Calu3 (cell line): ENCODE measurements at regions not wholly inside any gene's neighbourhood (a gene's known extent, or its start where the extent isn't known, plus 50 kb on each side); places are given as distances from the start of the nearest gene placed in this dataset.

ENCODE experiments used
- BruUV-seq: library from RNA; stranded (reverse); fragments of 400-500 nt; replicated peaks from 2 replicates; lab custom pipeline; 2021; lab: Mats Ljungman, UMichigan
- CTCF ChIA-PET: fragments of 300-600 bp; sonication (Branson Sonifier 250); formaldehyde crosslinking; loops from one replicate; lab custom pipeline; 2022; ENCODE audit warnings: antibody characterized with exemption; lab: Charles Lee
- DNase-seq: peaks from one replicate; pipeline ENCODE4 v3.0.0; 2022
- H3K27ac Mint-ChIP-seq: one replicate; pipeline ENCODE4 v1.8.0; 2022; ENCODE audit warnings: mixed read lengths; ENCODE audit not compliant: unreplicated experiment
- H3K27me3 Mint-ChIP-seq: one replicate; pipeline ENCODE4 v1.8.0; 2022; ENCODE audit warnings: mixed read lengths; ENCODE audit not compliant: unreplicated experiment
- H3K36me3 Mint-ChIP-seq: one replicate; pipeline ENCODE4 v1.8.0; 2022; ENCODE audit warnings: mild to moderate bottlenecking, moderate library complexity, mixed read lengths; ENCODE audit not compliant: insufficient read depth, unreplicated experiment
- H3K4me1 Mint-ChIP-seq: one replicate; pipeline ENCODE4 v1.8.0; 2022; ENCODE audit warnings: mild to moderate bottlenecking, low read depth, mixed read lengths; ENCODE audit not compliant: unreplicated experiment
- H3K4me3 Mint-ChIP-seq: one replicate; pipeline ENCODE4 v1.8.0; 2022; ENCODE audit warnings: mild to moderate bottlenecking, low read depth, moderate library complexity, mixed read lengths; ENCODE audit not compliant: unreplicated experiment
- H3K9me3 Mint-ChIP-seq: one replicate; pipeline ENCODE4 v1.8.0; 2022; ENCODE audit warnings: low read depth, mixed read lengths; ENCODE audit not compliant: unreplicated experiment
- intact Hi-C: fragments of 100-400 bp; cut with micrococcal nuclease; formaldehyde crosslinking; loops from one replicate; pipeline ENCODE4 v1.10.0; 2022; ENCODE audit not compliant: unreplicated experiment
- TF ChIP-seq, protein P1 (sequence below): fragments of 200-600 bp; IDR thresholded peaks from one replicate; pipeline ENCODE4 v1.8.0; 2022; ENCODE audit warnings: antibody characterized with exemption; ENCODE audit not compliant: unreplicated experiment

DNA sequence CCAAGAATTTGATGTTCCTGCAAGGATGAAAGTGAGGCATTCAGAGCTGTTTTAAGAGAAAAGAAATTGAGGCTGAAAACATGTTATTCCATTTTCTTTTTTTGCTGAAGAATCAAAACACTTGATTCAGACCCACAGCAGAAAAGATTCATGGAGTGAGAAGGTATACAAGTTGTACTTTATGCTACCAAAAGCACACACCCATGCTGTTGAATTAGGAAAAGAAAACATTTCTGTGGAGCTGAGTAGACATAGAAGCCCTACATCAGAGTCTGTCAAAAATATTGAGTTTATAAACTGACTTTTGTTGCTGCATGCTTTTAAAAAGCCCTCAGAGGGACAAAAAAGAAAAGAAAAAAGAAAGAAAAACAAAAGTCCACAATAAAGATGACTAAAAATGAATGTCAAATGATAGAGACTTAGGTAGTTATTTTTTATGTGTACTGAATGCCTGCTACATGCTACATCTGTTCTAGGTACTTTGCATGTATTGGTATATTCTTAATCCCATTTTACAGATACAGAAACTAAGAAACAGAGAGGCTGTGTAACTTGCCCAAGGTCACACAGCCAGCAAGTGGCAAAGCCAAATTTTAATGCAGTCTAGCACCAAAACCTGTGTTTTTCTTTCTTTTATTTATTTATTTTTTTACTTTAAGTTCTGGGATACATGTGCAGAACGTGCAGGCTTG lies 71.7 kb upstream of the PALS2 start:
- TF ChIP-seq, protein P1, sequence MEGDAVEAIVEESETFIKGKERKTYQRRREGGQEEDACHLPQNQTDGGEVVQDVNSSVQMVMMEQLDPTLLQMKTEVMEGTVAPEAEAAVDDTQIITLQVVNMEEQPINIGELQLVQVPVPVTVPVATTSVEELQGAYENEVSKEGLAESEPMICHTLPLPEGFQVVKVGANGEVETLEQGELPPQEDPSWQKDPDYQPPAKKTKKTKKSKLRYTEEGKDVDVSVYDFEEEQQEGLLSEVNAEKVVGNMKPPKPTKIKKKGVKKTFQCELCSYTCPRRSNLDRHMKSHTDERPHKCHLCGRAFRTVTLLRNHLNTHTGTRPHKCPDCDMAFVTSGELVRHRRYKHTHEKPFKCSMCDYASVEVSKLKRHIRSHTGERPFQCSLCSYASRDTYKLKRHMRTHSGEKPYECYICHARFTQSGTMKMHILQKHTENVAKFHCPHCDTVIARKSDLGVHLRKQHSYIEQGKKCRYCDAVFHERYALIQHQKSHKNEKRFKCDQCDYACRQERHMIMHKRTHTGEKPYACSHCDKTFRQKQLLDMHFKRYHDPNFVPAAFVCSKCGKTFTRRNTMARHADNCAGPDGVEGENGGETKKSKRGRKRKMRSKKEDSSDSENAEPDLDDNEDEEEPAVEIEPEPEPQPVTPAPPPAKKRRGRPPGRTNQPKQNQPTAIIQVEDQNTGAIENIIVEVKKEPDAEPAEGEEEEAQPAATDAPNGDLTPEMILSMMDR: no peak
- Mint-ChIP-seq H3K9me3 (no peaks in the 10 kb centered on the region), H3K27me3 (peaks cover 39% of the 10 kb centered on the region), H3K4me3 (no peak overlapping the region), H3K36me3 (no peaks in the 10 kb centered on the region), H3K27ac (no peak overlapping the region), H3K4me1 (no peaks in the 10 kb centered on the region)
- CTCF ChIA-PET: interaction anchor here (0.6 kb wide), 1 partner anchor 11 kb away, joined by 4 read pairs; no protein-coding TSS in a partner anchor
- DNase-seq: no peak
- BruUV-seq: no TSS peak
- intact Hi-C loops: no loop called here

DNA sequence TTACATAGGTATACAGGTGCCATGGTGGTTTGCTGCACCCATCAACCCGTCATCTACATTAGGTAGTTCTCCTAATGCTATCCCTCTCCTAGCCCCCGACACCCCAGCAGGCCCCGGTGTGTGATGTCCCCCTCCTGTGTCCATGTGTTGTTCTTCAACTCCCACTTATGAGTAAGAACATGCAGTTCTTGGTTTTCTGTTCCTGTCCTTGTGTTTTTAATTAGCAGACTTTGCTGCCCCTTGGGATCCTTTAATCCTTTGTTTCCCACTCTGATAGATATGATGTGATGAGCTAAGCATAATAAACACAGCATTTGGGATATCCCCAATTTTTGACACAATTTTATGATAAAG lies 71.1 kb upstream of the PALS2 start:
- CTCF ChIA-PET: no interaction called here
- no peaks in the 10 kb centered on the region for H3K9me3 Mint-ChIP-seq
- H3K36me3 Mint-ChIP-seq: no peaks in the 10 kb centered on the region
- H3K4me1 Mint-ChIP-seq: no peaks in the 10 kb centered on the region
- peaks cover 39% of the 10 kb centered on the region for H3K27me3 Mint-ChIP-seq
- no peak overlapping the region for H3K27ac Mint-ChIP-seq
- DNase-seq: no peak
- intact Hi-C loops: no loop called here
- no TSS peak for BruUV-seq
- TF ChIP-seq, protein P1: no peak
- H3K4me3 Mint-ChIP-seq: no peak overlapping the region

DNA sequence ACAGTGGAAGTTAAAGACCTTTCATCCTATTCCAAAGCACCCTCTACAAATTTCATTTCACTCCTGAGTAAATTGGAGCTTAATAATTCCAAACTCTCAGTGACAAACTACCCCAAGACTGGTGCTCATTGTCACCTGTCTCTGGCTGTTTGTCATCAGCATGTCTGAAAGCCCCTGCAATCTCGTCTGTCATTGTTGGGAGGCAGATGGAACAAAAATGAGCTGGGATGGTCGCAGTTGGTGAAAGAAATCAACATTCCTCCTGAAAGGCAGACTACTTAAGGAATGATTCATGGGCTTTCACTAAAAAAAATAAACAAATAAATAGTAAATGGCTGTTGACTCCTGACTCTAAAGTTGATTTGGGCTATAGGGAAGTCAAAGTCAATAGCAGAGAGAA lies 69.7 kb upstream of the PALS2 start:
- H3K27ac Mint-ChIP-seq: no peak overlapping the region
- BruUV-seq: no TSS peak
- TF ChIP-seq, protein P1: no peak
- peaks cover 45% of the 10 kb centered on the region for H3K27me3 Mint-ChIP-seq
- no peaks in the 10 kb centered on the region for H3K9me3 Mint-ChIP-seq
- no peak overlapping the region for H3K4me3 Mint-ChIP-seq
- intact Hi-C loops: no loop called here
- H3K4me1 Mint-ChIP-seq: no peaks in the 10 kb centered on the region
- CTCF ChIA-PET: no interaction called here
- H3K36me3 Mint-ChIP-seq: no peaks in the 10 kb centered on the region
- no peak for DNase-seq

DNA sequence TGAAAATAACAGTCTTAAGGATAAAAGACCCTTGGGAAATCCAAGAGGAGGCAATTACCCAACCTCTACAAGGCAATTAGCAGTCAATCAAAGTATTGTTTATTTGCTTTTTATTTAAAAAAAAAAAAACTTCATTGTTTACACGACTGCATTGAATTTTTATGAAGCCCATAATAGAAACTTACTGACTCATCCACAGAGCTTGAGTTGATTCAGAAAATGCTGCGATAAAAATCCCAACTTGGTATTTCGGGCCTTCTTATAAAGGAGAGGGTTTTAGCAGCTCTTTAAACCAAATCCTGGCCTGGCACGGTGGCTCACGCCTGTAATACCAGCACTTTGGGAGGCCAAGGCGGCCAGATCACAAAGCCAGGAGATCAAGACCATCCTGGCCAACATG lies 69.2 kb upstream of the PALS2 start:
- no TSS peak for BruUV-seq
- H3K4me1 Mint-ChIP-seq: no peaks in the 10 kb centered on the region

More for the DNA sequence above, 69.2 kb upstream of the PALS2 start:
- CTCF ChIA-PET: interaction anchor here (0.7 kb wide), 2 partner anchors 13 to 791 kb away, joined by 3 to 8 read pairs; no protein-coding TSS in a partner anchor
- DNase-seq: no peak
- Mint-ChIP-seq H3K4me3 (no peak overlapping the region), H3K9me3 (no peaks in the 10 kb centered on the region), H3K27me3 (peaks cover 39% of the 10 kb centered on the region), H3K27ac (no peak overlapping the region), H3K36me3 (no peaks in the 10 kb centered on the region)
- intact Hi-C loops: no loop called here
- TF ChIP-seq, protein P1: no peak
